OCI-LY7 (cell line): ENCODE measurements at regions not wholly inside any gene's neighbourhood (a gene's known extent, or its start where the extent isn't known, plus 50 kb on each side); places are given as distances from the start of the nearest gene placed in this dataset.

ENCODE experiments used
- EZH2phosphoT487 ChIP-seq: fragments of 200-600 bp; sonication (generic); IDR thresholded peaks from 2 replicates; pipeline ENCODE4 v1.6.1; 2018; ENCODE audit warnings: low read depth, borderline replicate concordance, mild to moderate bottlenecking, mixed run types, antibody characterized with exemption, low read length, moderate library complexity, mixed read lengths
- TF ChIP-seq, protein P1 (sequence below): fragments of 200-600 bp; sonication (generic); conservative IDR thresholded peaks from 2 replicates; pipeline ENCODE4 v1.5.1; 2014; ENCODE audit warnings: mild to moderate bottlenecking, antibody characterized with exemption, low read length, moderate library complexity, mixed read lengths

DNA sequence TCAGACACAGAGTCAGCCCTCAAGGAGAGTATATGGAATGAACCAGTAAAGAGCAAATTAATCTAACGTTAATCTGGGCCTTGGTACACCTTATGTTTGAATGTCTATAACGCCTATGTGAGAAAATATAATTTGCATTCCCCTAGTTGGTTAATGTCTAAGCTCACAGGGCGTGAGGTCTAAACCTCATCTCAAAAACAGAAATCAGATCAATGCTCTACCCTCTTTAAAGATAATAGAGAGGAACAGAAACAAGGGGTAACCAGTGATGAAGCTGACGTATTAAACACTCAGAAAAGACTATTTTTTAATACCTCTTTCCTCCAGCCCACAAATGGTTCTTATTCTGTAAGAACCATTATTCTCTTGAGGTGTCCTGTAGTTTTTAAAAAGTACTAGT lies 369.2 kb upstream of the NOCT start:
- TF ChIP-seq, protein P1, sequence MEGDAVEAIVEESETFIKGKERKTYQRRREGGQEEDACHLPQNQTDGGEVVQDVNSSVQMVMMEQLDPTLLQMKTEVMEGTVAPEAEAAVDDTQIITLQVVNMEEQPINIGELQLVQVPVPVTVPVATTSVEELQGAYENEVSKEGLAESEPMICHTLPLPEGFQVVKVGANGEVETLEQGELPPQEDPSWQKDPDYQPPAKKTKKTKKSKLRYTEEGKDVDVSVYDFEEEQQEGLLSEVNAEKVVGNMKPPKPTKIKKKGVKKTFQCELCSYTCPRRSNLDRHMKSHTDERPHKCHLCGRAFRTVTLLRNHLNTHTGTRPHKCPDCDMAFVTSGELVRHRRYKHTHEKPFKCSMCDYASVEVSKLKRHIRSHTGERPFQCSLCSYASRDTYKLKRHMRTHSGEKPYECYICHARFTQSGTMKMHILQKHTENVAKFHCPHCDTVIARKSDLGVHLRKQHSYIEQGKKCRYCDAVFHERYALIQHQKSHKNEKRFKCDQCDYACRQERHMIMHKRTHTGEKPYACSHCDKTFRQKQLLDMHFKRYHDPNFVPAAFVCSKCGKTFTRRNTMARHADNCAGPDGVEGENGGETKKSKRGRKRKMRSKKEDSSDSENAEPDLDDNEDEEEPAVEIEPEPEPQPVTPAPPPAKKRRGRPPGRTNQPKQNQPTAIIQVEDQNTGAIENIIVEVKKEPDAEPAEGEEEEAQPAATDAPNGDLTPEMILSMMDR: no peak
- no peak for TF ChIP-seq EZH2phosphoT487
